NCI-H446 (cell line): ENCODE measurements at regions not wholly inside any gene's neighbourhood (a gene's known extent, or its start where the extent isn't known, plus 50 kb on each side); places are given as distances from the start of the nearest gene placed in this dataset.

Experiments
- DNase-seq, 2 experiments: peaks; one replicate each; lab custom pipeline; 2025; lab: John Stamatoyannopoulos, UW

DNA sequence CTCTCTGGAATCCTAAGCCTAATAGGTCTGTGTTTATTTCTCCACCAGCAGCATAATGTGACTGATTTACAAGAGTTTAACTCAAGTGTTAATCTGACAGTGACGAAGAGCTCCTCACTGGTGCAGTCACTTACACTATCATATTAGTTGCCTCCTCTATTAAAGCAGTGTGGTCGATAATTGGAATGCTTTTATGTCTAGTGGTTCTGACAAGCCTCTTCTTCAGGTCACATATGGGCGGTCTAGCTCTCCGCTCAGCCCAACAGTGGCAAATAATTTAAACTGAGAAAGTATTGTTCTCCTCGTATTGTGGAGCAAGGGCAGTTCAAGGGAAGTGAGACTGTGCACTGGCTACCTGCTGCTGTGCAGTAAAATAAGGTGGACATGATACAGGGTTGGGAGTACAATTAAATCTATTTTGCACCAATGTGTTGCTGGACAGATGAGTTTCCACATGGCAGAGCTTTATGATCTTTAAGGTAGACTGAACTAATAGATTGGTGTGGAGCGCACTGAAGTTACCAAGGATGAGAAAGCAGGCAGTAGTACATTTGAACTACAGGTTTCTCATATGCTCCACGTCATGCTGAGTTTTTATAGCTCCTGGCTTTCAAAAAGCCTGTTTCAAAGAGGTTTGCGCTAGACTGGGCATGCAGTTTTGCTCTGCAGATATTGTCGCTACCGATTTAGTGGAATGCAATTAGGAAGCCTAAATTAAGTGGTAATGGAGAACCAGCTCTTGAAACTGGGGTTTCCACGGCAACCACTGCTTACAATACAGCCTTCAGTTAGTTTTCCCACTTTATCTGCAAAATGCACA is 151.7 kb upstream of the POU3F3 start:
- no peak for DNase-seq

DNA sequence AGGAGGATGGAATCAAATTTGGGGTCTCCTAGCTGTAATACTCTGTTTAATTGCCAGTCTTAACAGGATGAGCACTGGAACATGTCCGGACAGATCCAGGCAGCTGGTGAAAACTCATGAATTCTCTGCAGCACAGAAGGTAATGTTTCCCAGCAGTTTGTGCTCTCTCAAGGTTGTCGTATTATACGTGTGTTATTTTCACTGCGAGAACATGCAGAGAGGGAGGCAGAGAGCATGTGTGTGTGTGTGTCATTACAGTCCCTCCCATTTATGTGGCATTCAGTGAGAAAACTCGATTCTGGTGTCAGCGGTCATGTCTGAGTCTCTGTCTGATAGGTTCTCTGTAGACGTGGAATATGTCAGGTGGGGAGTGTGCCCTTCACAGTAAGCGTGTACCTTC is 150.2 kb upstream of the POU3F3 start:
- DNase-seq = no peak

DNA sequence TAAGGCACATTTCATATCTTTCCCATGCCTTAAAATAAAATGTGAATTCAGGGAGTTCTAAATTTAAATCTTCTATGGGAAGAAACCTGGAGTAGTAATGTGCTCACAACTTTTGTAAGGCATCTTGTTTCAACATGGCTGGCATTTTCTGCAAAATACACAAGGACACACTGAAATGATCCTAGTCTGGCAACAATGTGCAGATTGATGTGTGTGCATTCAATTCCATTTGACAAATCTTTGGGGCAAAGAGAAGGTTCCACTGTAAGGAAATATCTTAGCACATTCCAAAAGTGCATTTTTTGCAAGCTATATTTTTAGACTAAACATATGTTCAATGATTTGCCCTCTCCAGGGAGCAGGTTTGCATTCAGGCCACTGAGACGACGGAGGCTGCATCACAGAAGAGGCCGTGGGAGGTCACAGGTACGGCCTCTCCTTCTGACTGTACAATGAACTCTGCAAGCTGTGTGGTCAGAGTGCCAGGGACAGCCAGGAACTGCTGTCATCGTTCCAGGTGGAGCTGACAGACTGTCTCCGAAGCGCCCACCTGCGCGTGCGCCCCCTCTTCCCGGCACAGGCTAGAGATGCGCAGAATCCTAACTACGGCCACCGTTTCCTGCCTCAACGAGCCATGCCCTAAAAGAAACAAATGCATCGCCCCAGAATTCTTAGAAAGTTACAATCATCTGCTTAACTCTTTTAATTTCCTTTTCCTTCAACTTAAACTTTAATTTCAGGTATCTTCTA is 149.2 kb upstream of the POU3F3 start:
- no peak for DNase-seq

DNA sequence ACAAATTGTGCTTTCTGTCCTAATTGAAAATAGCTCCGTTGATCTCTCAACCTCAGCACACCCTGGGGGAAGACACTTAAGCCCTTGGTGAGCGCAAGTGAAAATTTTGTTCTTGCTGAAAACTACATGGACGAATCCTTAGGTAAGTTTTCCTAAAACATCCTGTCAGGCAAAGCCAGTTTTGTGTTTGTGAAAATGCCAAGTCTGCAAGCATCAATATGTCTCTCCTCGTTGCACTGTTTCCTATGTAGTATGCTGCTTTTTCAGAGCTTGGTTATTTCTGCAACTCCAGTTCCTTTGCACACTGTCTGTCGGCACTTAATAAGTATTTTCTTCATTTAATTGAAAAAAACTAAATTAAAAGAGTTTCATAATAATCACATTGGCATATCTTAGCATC is 146.9 kb upstream of the POU3F3 start:
- DNase-seq = no peak

DNA sequence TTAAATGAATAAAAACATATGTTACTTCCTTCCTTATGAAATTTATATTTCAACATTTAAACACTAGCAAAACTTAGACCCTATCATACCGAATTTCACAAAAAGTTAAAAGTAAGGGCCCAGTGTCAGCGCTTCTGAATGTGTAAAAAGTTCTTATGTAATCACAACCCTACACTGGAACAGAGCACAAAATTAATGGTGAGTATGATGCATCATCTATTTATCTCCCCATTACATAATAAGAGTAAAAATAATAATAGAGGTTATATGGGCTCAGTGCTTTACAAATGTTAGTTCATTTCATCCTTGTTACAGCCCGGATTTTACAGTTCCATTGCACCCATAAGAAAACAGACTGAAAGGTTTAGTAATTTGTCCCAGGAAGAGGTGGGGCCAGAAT is 144.9 kb upstream of the POU3F3 start:
- DNase-seq = no peak

DNA sequence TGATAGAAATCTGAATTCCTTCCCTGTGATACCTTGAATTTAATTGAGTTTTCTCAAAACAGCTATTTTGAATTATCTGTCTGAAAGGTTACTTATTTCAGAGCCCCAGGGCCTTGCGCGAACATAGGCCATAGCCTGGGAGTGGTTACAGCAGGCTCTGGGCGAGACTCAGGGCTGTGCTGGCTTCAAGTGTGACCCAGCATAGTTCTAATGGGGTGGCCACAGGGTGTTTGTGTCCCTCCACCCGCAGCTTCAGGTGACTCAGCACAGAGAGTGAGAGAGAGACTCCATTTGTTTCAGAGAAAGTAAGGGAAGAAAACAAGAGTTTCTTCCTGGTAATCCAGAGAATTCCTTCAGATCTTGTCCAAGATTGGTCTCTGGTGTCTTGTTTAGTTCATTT is 137.9 kb upstream of the POU3F3 start:
- no peak for DNase-seq

DNA sequence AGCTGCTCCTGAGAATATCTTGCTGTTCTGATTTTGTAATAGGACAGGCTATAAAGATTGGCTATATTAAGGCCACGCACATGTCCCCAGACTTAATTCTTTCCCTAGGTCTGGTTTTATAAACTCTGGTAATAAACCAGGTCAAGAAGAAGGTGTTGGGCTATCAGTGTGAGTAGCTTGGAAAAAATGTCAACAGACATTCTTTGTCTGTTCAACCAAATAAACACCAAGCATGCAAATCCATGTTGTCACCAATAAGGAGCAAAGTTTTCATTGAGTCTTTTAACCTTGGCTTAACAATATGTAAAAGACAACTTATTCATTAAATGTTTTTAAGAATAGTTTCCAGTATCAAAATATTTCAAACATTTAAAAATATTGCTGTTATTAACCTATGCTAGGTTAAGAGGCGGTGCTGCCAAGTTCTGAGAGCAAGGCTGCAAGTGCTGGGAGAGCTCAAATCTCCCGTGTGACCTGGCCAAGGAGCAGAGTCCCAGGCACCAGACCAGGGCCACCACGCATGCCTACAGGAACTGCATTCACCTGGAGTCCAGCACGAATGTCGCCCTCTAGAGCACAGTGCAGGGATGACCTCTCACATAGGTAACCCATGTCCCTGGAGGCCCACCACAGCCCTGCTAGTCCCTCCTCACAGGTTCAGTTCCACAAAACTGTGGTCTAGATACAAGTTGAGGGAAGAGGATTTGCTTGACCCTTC is 120.5 kb upstream of the POU3F3 start:
- no peak for DNase-seq

DNA sequence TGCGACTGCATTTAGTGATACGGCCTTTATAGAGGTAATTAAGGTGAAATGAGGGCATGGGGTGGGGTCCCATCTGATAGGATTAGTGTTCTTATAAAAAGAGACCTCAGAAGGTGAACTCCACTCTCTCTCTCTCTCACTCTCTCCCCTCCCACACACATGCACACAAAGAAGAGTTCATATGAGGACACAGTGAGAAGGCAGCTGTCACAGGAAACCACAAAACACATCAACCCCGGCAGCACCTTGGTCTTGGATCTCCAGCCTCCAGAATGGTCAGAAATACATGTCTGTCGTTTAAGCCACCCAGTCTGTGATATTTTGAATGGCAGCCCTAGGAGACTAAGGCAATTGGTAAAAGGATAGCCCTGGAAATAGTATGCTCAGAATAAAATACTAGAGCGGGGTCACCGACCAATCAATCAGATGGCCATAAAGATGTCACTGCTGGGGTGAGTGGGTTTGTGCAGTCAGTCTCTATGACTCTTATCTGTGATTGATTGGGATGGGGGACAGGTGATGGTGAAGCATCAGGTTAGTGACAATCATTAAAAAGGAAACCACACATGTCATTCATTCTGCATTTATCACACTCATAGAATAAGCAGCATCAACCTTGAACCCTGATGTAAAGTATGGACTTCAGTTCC is 118.9 kb upstream of the POU3F3 start:
- no peak for DNase-seq

DNA sequence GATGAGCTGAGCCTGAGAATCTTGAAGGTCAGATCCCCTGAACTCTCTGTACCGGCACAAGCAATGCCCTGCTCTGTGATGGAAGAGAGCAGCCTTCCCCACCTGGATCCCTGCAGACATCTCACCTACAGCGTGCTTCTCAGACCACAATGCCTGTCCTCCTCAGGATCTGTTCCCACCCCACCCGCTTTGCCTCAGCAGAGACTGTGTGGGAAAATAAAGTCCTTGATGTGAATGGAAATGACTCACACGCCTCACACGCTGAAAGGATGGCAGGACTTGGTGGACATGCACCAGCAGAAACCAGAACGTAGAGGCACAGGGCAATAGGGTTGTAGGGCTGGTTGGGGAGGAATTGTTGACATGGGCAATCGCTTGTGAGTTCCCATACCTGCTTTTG is 117.9 kb upstream of the POU3F3 start:
- no peak for DNase-seq

DNA sequence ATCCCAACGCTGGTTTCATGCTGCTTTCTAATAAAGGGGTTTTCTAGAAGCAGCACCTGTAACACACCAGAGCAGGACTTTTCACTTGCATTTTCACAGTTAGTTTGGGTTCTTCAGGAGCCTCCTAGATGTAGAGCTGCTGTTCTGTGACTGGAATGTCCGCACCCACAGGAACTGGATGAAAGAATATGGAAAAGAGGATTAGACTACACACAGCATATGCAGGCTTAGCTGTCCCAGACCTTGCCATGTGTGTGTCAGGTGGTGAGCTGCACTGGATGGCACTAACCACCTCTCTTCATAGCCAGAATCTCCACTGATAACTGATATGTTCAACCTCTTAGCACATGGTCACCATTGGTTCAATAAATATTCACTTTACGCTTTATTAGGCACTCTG is 112.1 kb upstream of the POU3F3 start:
- DNase-seq = no peak

DNA sequence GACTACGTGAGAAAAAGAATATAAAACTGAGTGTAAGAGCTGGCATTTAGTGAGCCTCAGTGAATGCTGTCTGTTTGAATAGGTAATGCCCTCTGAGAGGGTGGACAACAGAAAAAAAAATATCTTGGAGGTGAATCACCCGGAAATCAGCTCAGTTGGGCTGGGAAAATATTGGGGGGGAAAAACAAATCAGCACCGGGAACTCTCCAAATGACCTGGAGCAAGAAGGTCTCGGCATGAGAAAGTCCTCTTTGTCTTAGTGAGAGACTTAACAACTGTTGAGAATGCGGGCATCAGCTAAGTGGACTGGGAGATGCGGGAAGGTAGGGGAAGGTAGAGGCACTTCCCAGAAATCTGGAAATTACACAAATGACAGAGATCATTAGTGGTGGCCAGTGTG is 109.4 kb upstream of the POU3F3 start:
- DNase-seq = no peak

DNA sequence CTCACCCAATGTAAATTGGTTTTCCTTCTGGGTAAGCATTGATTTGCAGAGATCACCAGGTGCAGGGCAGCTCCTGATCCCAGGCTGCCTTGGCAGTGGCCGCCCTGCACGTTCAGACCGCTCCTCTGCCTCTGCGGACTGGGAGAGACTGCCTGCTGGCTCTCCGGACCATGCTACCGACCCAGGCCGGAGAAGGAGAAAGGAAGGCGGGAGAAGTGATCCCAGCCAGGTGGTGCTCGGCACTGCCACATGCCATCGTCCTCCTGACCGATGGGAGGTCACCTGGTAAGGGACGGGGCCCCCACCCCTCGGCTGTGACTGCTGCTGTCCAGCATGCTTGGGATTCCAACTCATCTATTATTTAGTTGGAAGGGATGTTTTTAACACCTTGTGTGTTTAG is 108.1 kb upstream of the POU3F3 start:
- DNase-seq = no peak

DNA sequence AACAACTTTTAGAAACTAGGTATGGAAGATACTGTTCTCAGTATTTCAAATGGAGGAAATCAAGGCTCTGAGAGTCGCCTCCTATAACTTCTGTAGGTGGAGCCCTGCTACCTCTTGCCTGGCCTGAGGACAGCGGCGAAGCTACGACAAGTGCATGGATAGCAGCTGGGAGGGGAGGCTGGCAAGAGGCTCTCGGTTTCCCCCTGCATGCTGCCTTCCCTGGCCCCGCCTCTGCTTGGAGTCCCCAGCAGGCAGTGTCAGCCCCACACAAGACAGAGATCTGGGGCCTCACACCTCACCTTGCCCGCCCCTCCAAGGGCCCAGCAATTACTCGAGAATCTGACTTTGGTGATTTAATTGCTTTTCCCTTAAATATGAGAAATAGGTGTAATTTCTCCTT is 107.6 kb upstream of the POU3F3 start:
- DNase-seq = no peak

DNA sequence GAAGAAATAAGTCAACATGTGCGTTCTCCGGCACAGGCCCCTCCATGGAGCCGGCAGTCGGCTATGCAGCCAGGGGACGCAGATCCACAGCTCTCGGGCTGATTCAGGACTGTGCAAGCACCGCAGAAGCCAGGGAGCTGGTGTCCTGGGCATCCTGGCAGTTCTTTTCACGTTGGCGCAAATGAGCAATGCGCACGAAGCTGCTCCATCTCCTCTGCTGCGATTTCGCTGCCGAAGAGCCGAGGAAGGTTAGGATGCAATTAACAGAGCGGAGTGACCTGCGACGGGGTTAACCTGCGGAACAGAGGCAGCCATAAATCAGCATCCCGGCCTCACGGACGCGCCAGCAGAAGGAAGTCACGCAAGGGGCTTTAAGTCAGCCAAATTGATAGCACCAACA is 107.1 kb upstream of the POU3F3 start:
- no peak for DNase-seq

DNA sequence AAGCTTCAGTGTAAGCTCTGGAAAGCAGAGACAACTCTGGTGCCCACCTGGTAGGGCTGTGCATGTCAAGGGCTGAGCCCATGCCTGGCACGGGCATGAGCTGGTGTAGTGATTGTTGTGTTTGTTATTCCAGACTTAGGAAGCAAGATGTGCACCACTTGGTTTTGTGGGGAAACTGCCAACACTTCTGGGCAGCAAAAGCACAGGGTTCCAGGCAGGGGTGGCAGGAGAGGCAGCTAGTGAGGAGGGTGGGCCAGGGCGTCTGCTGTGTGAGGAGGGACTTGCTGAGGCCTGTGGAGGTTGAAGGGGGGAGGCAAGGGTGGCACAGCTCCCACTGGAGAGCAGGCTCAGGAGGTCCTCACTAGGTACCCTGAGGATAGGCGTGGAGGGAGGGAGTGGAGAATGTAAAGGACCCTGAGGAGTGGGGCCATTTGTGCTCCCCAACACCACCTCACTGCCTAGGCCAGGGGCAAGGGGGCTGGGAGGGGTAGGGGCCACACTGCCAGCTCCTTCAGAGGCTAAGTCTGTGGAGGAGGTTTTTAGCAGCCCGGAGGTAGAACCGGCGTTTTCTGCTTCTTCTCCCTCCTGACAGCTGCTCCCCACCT is 104.0 kb upstream of the POU3F3 start:
- DNase-seq = no peak

DNA sequence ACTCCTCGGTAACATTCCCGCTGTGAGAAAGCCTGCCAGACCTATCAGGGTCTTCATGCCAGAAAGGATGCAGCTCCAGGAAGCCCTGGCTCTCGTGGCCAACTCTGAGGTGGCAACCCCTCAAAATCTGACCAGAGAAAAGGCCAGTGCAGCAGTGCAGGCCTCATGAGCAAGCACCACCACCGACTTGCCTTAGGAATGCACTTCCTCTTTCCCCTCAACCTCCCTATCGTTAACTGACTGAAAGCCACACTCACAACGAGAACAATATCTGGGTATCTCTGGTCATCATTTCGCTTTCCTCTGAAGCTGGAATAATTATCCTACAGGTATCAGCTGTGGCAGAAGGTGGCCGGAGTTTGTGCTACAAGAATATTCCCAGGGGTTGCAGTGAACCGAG is 101.4 kb upstream of the POU3F3 start:
- DNase-seq = no peak

DNA sequence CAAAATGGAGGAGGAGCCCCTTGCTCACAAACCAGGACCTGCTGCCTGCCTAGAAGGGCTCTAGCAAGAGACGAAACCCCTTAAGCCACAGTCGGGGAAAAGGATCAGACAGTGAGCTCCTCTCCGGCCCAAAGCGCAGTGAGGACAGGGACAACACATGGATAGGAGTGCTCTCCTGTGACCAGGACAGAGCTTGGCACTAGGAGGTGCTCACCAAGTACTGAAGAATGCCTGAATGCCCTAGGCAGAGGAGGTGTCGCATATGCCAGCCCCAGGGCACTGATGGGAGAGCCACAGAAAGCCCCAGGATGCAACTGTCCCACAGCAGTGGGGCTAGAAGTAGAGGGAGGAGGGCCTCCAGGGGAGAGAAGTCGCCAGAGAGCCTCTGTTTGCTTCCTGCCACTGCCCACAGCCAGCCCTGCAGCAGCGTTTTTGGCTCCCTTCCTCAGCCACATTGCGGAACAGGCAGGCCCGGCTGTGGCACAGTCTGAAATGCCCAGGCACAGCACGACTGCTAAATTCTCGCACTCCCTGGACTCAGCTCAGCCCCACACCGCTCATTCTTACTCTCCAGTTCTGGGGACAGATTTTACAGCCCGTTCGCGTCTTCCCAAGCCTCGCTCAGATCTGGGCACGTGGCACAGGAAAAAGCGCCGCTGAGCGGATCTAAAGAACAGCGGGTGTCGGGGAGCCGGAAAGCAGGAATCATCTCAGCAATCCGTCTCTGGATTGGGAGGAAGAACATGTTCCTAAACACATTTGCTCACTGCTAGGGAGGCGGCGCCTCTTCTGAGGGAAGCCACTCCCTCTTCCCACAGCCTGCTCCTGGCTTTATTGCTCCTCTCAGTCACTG is 98.7 kb upstream of the POU3F3 start:
- no peak for DNase-seq

DNA sequence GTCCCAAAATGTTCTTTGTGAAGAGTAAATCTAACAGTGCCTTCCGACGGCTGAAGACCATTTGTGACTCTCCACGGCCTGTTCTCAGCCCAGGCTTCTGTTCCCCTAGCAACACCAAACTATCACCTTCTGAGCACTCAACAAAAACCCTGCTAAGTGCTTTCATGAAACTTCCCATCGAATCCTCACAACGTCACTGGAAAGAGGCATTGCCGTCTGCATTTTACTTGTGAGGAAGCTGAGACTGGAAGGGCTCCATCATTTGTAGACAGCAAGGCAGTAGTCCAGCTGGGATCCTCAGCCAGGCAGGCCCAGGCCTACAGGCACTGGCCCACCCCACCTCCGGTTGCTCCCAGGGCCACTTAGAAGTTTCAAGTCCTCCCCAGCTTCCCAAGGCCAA is 97.8 kb upstream of the POU3F3 start:
- DNase-seq = no peak

DNA sequence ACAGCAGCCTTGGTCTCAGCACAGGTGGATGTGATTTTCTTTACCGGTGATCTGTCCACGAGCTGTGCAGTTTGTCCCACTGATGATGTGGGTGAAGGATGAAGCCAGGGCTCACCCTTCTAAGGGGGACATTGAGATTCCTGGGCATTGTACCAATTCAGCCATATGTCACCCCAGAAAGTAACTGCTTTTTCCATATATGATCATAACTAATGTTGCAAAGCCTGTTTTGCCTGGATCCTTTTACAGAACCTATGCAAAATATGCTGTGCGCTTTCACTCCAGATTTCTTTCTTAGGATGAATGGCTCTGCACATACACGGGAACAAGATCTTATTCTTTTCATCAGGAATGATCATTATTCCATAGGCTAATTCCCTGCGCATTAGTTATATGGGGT is 96.9 kb upstream of the POU3F3 start:
- no peak for DNase-seq

DNA sequence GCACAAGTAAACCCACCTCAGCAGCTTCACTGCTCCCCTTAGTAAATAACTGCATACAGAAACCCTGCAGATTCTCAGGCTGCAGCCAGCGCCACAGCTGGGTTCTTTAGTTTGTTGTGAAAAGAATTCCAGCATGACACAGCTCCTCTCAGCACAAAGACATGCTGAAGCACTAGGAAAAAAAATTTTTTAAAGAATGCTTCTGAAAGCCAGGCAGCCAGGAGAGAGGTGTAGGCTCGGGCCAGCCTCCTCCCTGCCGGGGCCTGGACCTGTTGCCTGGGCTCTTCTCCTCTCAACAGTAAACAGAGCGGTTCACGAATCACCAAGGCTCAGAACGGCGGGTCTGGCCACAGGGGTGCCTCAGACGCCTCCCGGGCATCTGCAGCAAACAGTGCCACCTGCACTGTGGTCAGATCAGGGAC is 95.7 kb upstream of the POU3F3 start:
- no peak for DNase-seq

DNA sequence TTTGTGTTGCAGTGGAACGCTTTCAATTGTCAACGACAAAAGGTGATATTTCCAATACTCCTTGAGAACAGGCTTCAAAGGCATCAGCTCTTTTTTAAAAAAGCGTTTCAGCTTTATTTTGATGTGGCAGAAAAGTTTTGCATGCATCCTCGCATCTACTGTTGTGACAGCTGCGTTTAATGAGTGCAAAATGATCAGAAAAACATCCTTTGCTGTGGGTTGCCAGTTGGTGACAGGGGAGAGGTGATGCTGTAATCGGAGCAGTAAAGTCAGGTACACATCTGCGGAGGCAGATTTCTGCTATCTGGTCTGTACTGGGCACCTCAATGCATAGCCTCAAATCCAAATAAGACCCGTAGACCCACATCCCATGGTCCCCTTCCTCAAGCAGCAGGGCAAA is 91.9 kb upstream of the POU3F3 start:
- no peak for DNase-seq
